ENCODE measurements at regions not wholly inside any gene's neighbourhood (a gene's known extent, or its start where the extent isn't known, plus 50 kb on each side); places are given as distances from the start of the nearest gene placed in this dataset.
"Not testable (repeated sequence)": the region's sequence is repeated elsewhere in the genome, so short reads cannot be mapped to it uniquely, and the experiment has no call there.

- Histone ChIP-seq H3K36me3 (ENCODE audit: insufficient read depth, insufficient read length, low read length) (no peaks in the 10 kb centered on the region), H3K9ac (ENCODE audit: insufficient read length, low read depth) (no peak overlapping the region), H3K4me1 (ENCODE audit: insufficient read depth, insufficient read length) (no peaks in the 10 kb centered on the region), H3K27me3 (ENCODE audit: insufficient read depth, insufficient read length) (no peaks in the 10 kb centered on the region), H3K4me3 (ENCODE audit: insufficient read length, low read depth) (no peak overlapping the region), H3K9me3 (ENCODE audit: insufficient read depth, low read length) (no peaks in the 10 kb centered on the region)
- peak; percentile 28 for DNase-seq (ENCODE audit: low read depth, low spot score)
- no peak for TF ChIP-seq SUZ12 (IDR thresholded peaks at IDR 0.05; ENCODE audit: extremely low read depth, insufficient read depth, insufficient read length)
- no peak for TF ChIP-seq YY1 (IDR thresholded peaks at IDR 0.05; ENCODE audit: insufficient read depth, insufficient read length)
- no peak for TF ChIP-seq ZNF274 (IDR thresholded peaks at IDR 0.05; ENCODE audit: low read depth, low read length)
These were observed 1468.6 kb upstream of the SLC10A2 start for GRCh38 chr13:104534847-104535246.

DNA sequence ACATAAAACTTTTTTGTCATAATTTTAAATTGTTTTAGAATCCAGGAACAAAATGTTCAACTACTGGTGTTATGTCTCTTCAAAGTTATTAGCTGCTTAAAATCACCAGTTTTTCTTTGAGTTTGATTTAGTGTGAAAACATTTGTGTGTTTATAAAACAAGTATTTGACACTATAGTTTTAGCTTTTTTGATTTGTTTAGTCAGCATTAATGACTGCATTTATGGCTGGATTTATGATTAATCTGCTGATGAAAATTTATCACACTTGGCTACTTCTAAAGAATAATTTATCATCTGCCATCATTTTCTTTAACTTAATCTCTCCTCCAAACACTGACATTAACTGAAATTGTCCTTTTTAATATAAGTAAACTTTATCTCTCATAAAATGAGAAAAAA is 1465.9 kb upstream of the SLC10A2 start:
- Histone ChIP-seq H3K9ac (ENCODE audit: insufficient read length, low read depth) (no peak overlapping the region), H3K9me3 (ENCODE audit: insufficient read depth, low read length) (no peaks in the 10 kb centered on the region), H3K4me3 (ENCODE audit: insufficient read length, low read depth) (no peak overlapping the region), H3K4me1 (ENCODE audit: insufficient read depth, insufficient read length) (no peaks in the 10 kb centered on the region), H3K27me3 (ENCODE audit: insufficient read depth, insufficient read length) (no peaks in the 10 kb centered on the region), H3K36me3 (ENCODE audit: insufficient read depth, insufficient read length, low read length) (no peaks in the 10 kb centered on the region)
- TF ChIP-seq SUZ12 (IDR thresholded peaks at IDR 0.05; ENCODE audit: extremely low read depth, insufficient read depth, insufficient read length) (no peak), YY1 (IDR thresholded peaks at IDR 0.05; ENCODE audit: insufficient read depth, insufficient read length) (no peak), ZNF274 (IDR thresholded peaks at IDR 0.05; ENCODE audit: low read depth, low read length) (no peak)
- no peak for DNase-seq (ENCODE audit: low read depth, low spot score)

DNA sequence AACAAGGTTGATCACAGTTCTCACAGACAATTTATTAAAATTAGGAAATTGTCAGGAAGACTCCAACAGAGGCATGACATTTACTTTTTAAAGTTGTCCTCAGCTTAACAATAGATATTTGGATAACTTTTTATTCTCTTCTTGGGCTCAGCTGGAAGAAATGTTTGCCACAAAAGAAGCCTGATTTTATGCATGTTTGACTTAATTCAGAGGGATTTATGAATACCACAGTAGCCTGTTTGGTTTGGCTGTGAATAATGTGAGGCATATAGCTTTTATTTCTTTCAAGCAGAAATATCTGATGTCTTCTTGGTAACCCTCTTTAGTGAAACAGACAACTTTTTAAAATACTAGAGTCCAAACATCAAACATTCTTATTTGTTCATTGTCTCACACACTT is 1464.5 kb upstream of the SLC10A2 start:
- H3K4me3 ChIP-seq (ENCODE audit: insufficient read length, low read depth), result no peak overlapping the region
- no peaks in the 10 kb centered on the region for H3K4me1 ChIP-seq (ENCODE audit: insufficient read depth, insufficient read length)
- no peak for TF ChIP-seq ZNF274 (IDR thresholded peaks at IDR 0.05; ENCODE audit: low read depth, low read length)
- no peak for TF ChIP-seq YY1 (IDR thresholded peaks at IDR 0.05; ENCODE audit: insufficient read depth, insufficient read length)
- TF ChIP-seq SUZ12 (IDR thresholded peaks at IDR 0.05; ENCODE audit: extremely low read depth, insufficient read depth, insufficient read length), result no peak
- no peak overlapping the region for H3K9ac ChIP-seq (ENCODE audit: insufficient read length, low read depth)
- H3K27me3 ChIP-seq (ENCODE audit: insufficient read depth, insufficient read length), result no peaks in the 10 kb centered on the region
- no peaks in the 10 kb centered on the region for H3K36me3 ChIP-seq (ENCODE audit: insufficient read depth, insufficient read length, low read length)
- DNase-seq (ENCODE audit: low read depth, low spot score), result no peak
- H3K9me3 ChIP-seq (ENCODE audit: insufficient read depth, low read length), result no peaks in the 10 kb centered on the region

- no peaks in the 10 kb centered on the region for H3K9me3 ChIP-seq (ENCODE audit: insufficient read depth, low read length)
- no peak for DNase-seq (ENCODE audit: low read depth, low spot score)
- H3K27me3 ChIP-seq (ENCODE audit: insufficient read depth, insufficient read length), result no peaks in the 10 kb centered on the region
- no peaks in the 10 kb centered on the region for H3K4me1 ChIP-seq (ENCODE audit: insufficient read depth, insufficient read length)
- H3K4me3 ChIP-seq (ENCODE audit: insufficient read length, low read depth), result no peak overlapping the region
- no peak overlapping the region for H3K9ac ChIP-seq (ENCODE audit: insufficient read length, low read depth)
- TF ChIP-seq SUZ12 (IDR thresholded peaks at IDR 0.05; ENCODE audit: extremely low read depth, insufficient read depth, insufficient read length) (no peak), YY1 (IDR thresholded peaks at IDR 0.05; ENCODE audit: insufficient read depth, insufficient read length) (no peak), ZNF274 (IDR thresholded peaks at IDR 0.05; ENCODE audit: low read depth, low read length) (no peak)
- no peaks in the 10 kb centered on the region for H3K36me3 ChIP-seq (ENCODE audit: insufficient read depth, insufficient read length, low read length)
These were observed 1460.3 kb upstream of the SLC10A2 start for GRCh38 chr13:104526561-104526960.

DNA sequence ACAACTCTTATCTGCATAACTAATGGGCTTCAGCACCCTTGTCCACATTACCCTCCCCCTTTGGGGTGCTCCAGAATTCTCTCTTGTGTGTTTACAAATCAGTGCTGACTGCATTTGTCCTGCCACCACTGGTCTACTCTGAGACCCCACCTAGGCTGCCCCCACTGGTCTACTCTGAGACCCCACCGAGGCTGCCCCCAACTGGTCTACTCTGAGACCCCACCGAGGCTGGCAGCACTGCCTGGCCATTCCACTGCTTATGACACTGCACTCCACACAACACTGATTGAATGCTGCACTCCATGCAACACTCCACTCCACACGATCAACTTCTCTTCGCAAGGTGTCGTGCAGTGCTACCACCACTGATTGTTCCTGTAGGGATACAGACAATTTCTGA is 1459.2 kb upstream of the SLC10A2 start:
- H3K4me1 ChIP-seq (ENCODE audit: insufficient read depth, insufficient read length), result no peaks in the 10 kb centered on the region
- no peak for DNase-seq (ENCODE audit: low read depth, low spot score)
- no peak overlapping the region for H3K9ac ChIP-seq (ENCODE audit: insufficient read length, low read depth)
- no peak for TF ChIP-seq YY1 (IDR thresholded peaks at IDR 0.05; ENCODE audit: insufficient read depth, insufficient read length)
- no peak for TF ChIP-seq ZNF274 (IDR thresholded peaks at IDR 0.05; ENCODE audit: low read depth, low read length)
- TF ChIP-seq SUZ12 (IDR thresholded peaks at IDR 0.05; ENCODE audit: extremely low read depth, insufficient read depth, insufficient read length), result no peak
- H3K4me3 ChIP-seq (ENCODE audit: insufficient read length, low read depth), result no peak overlapping the region
- no peaks in the 10 kb centered on the region for H3K27me3 ChIP-seq (ENCODE audit: insufficient read depth, insufficient read length)
- no peaks in the 10 kb centered on the region for H3K9me3 ChIP-seq (ENCODE audit: insufficient read depth, low read length)
- H3K36me3 ChIP-seq (ENCODE audit: insufficient read depth, insufficient read length, low read length), result no peaks in the 10 kb centered on the region

- H3K4me3 ChIP-seq (ENCODE audit: insufficient read length, low read depth), result no peak overlapping the region
- H3K9ac ChIP-seq (ENCODE audit: insufficient read length, low read depth), result no peak overlapping the region
- TF ChIP-seq ZNF274 (IDR thresholded peaks at IDR 0.05; ENCODE audit: low read depth, low read length), result no peak
- no peak for TF ChIP-seq SUZ12 (IDR thresholded peaks at IDR 0.05; ENCODE audit: extremely low read depth, insufficient read depth, insufficient read length)
- no peak for TF ChIP-seq YY1 (IDR thresholded peaks at IDR 0.05; ENCODE audit: insufficient read depth, insufficient read length)
- H3K27me3 ChIP-seq (ENCODE audit: insufficient read depth, insufficient read length), result no peaks in the 10 kb centered on the region
- H3K4me1 ChIP-seq (ENCODE audit: insufficient read depth, insufficient read length), result no peaks in the 10 kb centered on the region
- DNase-seq (ENCODE audit: low read depth, low spot score), result no peak
- no peaks in the 10 kb centered on the region for H3K9me3 ChIP-seq (ENCODE audit: insufficient read depth, low read length)
- no peaks in the 10 kb centered on the region for H3K36me3 ChIP-seq (ENCODE audit: insufficient read depth, insufficient read length, low read length)
These were observed 1456.2 kb upstream of the SLC10A2 start for GRCh38 chr13:104522235-104523072.

- no peak overlapping the region for H3K4me3 ChIP-seq (ENCODE audit: insufficient read length, low read depth)
- H3K27me3 ChIP-seq (ENCODE audit: insufficient read depth, insufficient read length), result no peaks in the 10 kb centered on the region
- TF ChIP-seq ZNF274 (IDR thresholded peaks at IDR 0.05; ENCODE audit: low read depth, low read length), result no peak
- TF ChIP-seq SUZ12 (IDR thresholded peaks at IDR 0.05; ENCODE audit: extremely low read depth, insufficient read depth, insufficient read length), result no peak
- TF ChIP-seq YY1 (IDR thresholded peaks at IDR 0.05; ENCODE audit: insufficient read depth, insufficient read length), result no peak
- no peaks in the 10 kb centered on the region for H3K9me3 ChIP-seq (ENCODE audit: insufficient read depth, low read length)
- no peaks in the 10 kb centered on the region for H3K4me1 ChIP-seq (ENCODE audit: insufficient read depth, insufficient read length)
- no peak overlapping the region for H3K9ac ChIP-seq (ENCODE audit: insufficient read length, low read depth)
- DNase-seq (ENCODE audit: low read depth, low spot score), result no peak
- H3K36me3 ChIP-seq (ENCODE audit: insufficient read depth, insufficient read length, low read length), result no peaks in the 10 kb centered on the region
These were observed 1444.2 kb upstream of the SLC10A2 start for GRCh38 chr13:104510422-104510821.

GRCh38 chr13:104493502-104493901 is 1427.3 kb upstream of the SLC10A2 start:
- not testable (repeated sequence) for H3K36me3 ChIP-seq (ENCODE audit: insufficient read depth, insufficient read length, low read length); H3K4me3 ChIP-seq (ENCODE audit: insufficient read length, low read depth); H3K9me3 ChIP-seq (ENCODE audit: insufficient read depth, low read length); H3K27me3 ChIP-seq (ENCODE audit: insufficient read depth, insufficient read length); H3K4me1 ChIP-seq (ENCODE audit: insufficient read depth, insufficient read length); DNase-seq (ENCODE audit: low read depth, low spot score); H3K9ac ChIP-seq (ENCODE audit: insufficient read length, low read depth)
